H1 (cell line): ENCODE measurements at regions not wholly inside any gene's neighbourhood (a gene's known extent, or its start where the extent isn't known, plus 50 kb on each side); places are given as distances from the start of the nearest gene placed in this dataset.

Experiments used
- CTCF ChIA-PET: fragments of 300-600 bp; sonication (Branson Sonifier 250); formaldehyde crosslinking; loops from one replicate; lab custom pipeline; 2021; ENCODE audit not compliant: partially characterized antibody; lab: Charles Lee
- POLR2A ChIA-PET: fragments of 300-600 bp; sonication (Branson Sonifier 250); formaldehyde crosslinking; loops from one replicate; lab custom pipeline; 2021; ENCODE audit warnings: inconsistent platforms; ENCODE audit not compliant: partially characterized antibody; lab: Charles Lee
- DNase-seq, 2 experiments: peaks; one replicate each; pipeline versions ENCODE4 v3.0.0 to v3.0.0-alpha.2; 2010 to 2022; ENCODE audit warnings: low spot score in 2 of 2, low read depth in 1 of 2, mixed read lengths in 1 of 2
- FAIRE-seq: peaks from 2 replicates; lab custom pipeline; 2011; peaks lifted over from hg19 to GRCh38; lab: Jason Lieb, UNC
- H2AFZ ChIP-seq: 2 replicates; pipeline ENCODE4 v1.8.1; 2012; ENCODE audit warnings: low read length, inconsistent platforms
- H2AK5ac ChIP-seq: 2 replicates; pipeline ENCODE4 v1.6.1; 2013; ENCODE audit warnings: low read depth, low read length
- H2BK120ac ChIP-seq: replicated peaks from 2 replicates; pipeline ENCODE3; 2013; ENCODE audit warnings: low read depth, low read length, inconsistent platforms
- H2BK12ac ChIP-seq: 2 replicates; pipeline ENCODE4 v1.6.1; 2013; ENCODE audit warnings: low read depth, low read length
- H2BK15ac ChIP-seq: 2 replicates; pipeline ENCODE4 v1.6.1; 2013; ENCODE audit warnings: low read length
- H2BK20ac ChIP-seq: 2 replicates; pipeline ENCODE4 v1.6.1; 2013; ENCODE audit warnings: low read length
- H2BK5ac ChIP-seq: 2 replicates; pipeline ENCODE4 v1.6.1; 2013; ENCODE audit warnings: low read depth, low read length
- H3K14ac ChIP-seq: 2 replicates; pipeline ENCODE4 v1.6.1; 2013; ENCODE audit warnings: inconsistent platforms; ENCODE audit not compliant: insufficient read length
- H3K18ac ChIP-seq: 2 replicates; pipeline ENCODE4 v1.6.1; 2013; ENCODE audit warnings: low read length; ENCODE audit errors: extremely low read depth
- H3K23ac ChIP-seq: 2 replicates; pipeline ENCODE4 v1.6.1; 2013; ENCODE audit warnings: inconsistent platforms; ENCODE audit not compliant: insufficient read length
- H3K23me2 ChIP-seq: 2 replicates; pipeline ENCODE4 v1.6.1; 2013; ENCODE audit warnings: low read depth, low read length
- H3K27ac ChIP-seq: 2 replicates; pipeline ENCODE4 v1.6.1; 2011; ENCODE audit warnings: low read depth, low read length, inconsistent platforms
- H3K27me3 ChIP-seq, 4 experiments: replicated peaks in 1 of 4; 1 replicate in 1 of 4; 2 replicates in 3 of 4; pipeline versions ENCODE4 v1.6.1 to v1.8.1; 2011 to 2013; ENCODE audit warnings: low read length in 3 of 4, mild to moderate bottlenecking in 3 of 4, inconsistent platforms in 2 of 4, mixed read lengths in 2 of 4, moderate library complexity in 1 of 4; ENCODE audit not compliant: control insufficient read depth in 3 of 4, insufficient read depth in 3 of 4; ENCODE audit errors: extremely low read depth in 1 of 4
- H3K36me3 ChIP-seq, 4 experiments: 2 replicates each; pipeline versions ENCODE4 v1.6.1 to v1.8.1; 2011 to 2013; ENCODE audit warnings: mild to moderate bottlenecking in 4 of 4, low read length in 3 of 4, moderate library complexity in 2 of 4, control low read depth in 1 of 4, inconsistent platforms in 1 of 4; ENCODE audit not compliant: insufficient read depth in 4 of 4, control insufficient read depth in 2 of 4
- H3K4ac ChIP-seq: replicated peaks from 2 replicates; pipeline ENCODE3; 2013; ENCODE audit warnings: low read length, low read depth, mixed read lengths, inconsistent platforms; ENCODE audit not compliant: insufficient read length
- H3K4me1 ChIP-seq, 4 experiments: replicated peaks in 1 of 4; 1 replicate in 1 of 4; 2 replicates in 3 of 4; pipeline versions ENCODE4 v1.6.1 to v1.8.1; 2011 to 2013; ENCODE audit warnings: low read length in 3 of 4, inconsistent platforms in 2 of 4, mixed read lengths in 1 of 4; ENCODE audit not compliant: insufficient read depth in 4 of 4, control insufficient read depth in 3 of 4
- H3K4me2 ChIP-seq, 2 experiments: 2 replicates each; pipeline versions ENCODE4 v1.6.1 to v1.8.1; 2011 to 2013; ENCODE audit warnings: low read depth in 2 of 2, low read length in 2 of 2, control low read depth in 1 of 2, inconsistent platforms in 1 of 2, mild to moderate bottlenecking in 1 of 2; ENCODE audit not compliant: insufficient read depth in 1 of 2
- H3K4me3 ChIP-seq, 4 experiments: fragments of 200-600, 300-600 bp in 1 of 4; sonication (generic), shearing (Covaris generic), sonication (Bioruptor Twin) in 1 of 4; 2 replicates each; pipeline versions ENCODE4 v1.5.1 to v1.8.1; 2011 to 2016; ENCODE audit warnings: low read length in 4 of 4, low read depth in 3 of 4, control low read depth in 2 of 4, inconsistent platforms in 2 of 4, mild to moderate bottlenecking in 2 of 4, mixed read lengths in 1 of 4, moderate library complexity in 1 of 4; ENCODE audit not compliant: insufficient read depth in 2 of 4; ENCODE audit errors: extremely low read depth in 1 of 4
- H3K56ac ChIP-seq: replicated peaks from 2 replicates; pipeline ENCODE3; 2013; ENCODE audit warnings: low read depth, mild to moderate bottlenecking, mixed read lengths, low read length, inconsistent platforms; ENCODE audit not compliant: insufficient read length
- H3K79me1 ChIP-seq: 2 replicates; pipeline ENCODE4 v1.6.1; 2013; ENCODE audit warnings: low read depth, low read length, control low read depth
- H3K79me2 ChIP-seq, 2 experiments: 2 replicates each; pipeline versions ENCODE4 v1.6.1 to v1.8.1; 2012 to 2013; ENCODE audit warnings: low read length in 2 of 2, mild to moderate bottlenecking in 2 of 2, inconsistent platforms in 1 of 2; ENCODE audit not compliant: insufficient read depth in 2 of 2, control insufficient read depth in 1 of 2
- H3K9ac ChIP-seq, 4 experiments: replicated peaks in 1 of 4; 1 replicate in 1 of 4; 2 replicates in 3 of 4; pipeline versions ENCODE4 v1.6.1 to v1.8.1; 2011 to 2013; ENCODE audit warnings: low read depth in 3 of 4, low read length in 3 of 4, control low read depth in 2 of 4, mild to moderate bottlenecking in 2 of 4, moderate library complexity in 2 of 4, inconsistent platforms in 1 of 4; ENCODE audit errors: extremely low read depth in 1 of 4
- H3K9me3 ChIP-seq, 2 experiments: 2 replicates each; pipeline versions ENCODE4 v1.6.1 to v1.8.1; 2012 to 2013; ENCODE audit warnings: mild to moderate bottlenecking in 2 of 2, moderate library complexity in 2 of 2, control low read depth in 1 of 2, inconsistent platforms in 1 of 2, low read depth in 1 of 2, low read length in 1 of 2, mixed read lengths in 1 of 2; ENCODE audit not compliant: insufficient read depth in 2 of 2
- H4K20me1 ChIP-seq, 2 experiments: replicated peaks in 1 of 2; 2 replicates each; pipeline versions ENCODE3 to v1.8.1; 2011 to 2013; ENCODE audit warnings: inconsistent platforms in 2 of 2, low read length in 2 of 2, mild to moderate bottlenecking in 1 of 2; ENCODE audit not compliant: insufficient read depth in 2 of 2, control insufficient read depth in 1 of 2
- H4K5ac ChIP-seq: 2 replicates; pipeline ENCODE4 v1.6.1; 2013; ENCODE audit warnings: low read length, low read depth, mixed read lengths, inconsistent platforms; ENCODE audit not compliant: insufficient read length
- H4K8ac ChIP-seq: 2 replicates; pipeline ENCODE4 v1.8.0; 2013; ENCODE audit warnings: mild to moderate bottlenecking, moderate library complexity, low read length, inconsistent platforms; ENCODE audit not compliant: insufficient read depth; ENCODE audit errors: extremely low read depth
- H4K91ac ChIP-seq: replicated peaks from 2 replicates; pipeline ENCODE3; 2013; ENCODE audit warnings: low read length, mixed read lengths, inconsistent platforms; ENCODE audit not compliant: insufficient read length
- CHD2 ChIP-seq: IDR thresholded peaks from 2 replicates; pipeline ENCODE4 v1.6.1; 2012; ENCODE audit warnings: low read length, improper control_type of control experiment
- EZH2 ChIP-seq: fragments of 200-600 bp; sonication (generic); IDR thresholded peaks from 2 replicates; pipeline ENCODE4 v1.7.1; 2012; ENCODE audit warnings: low read depth, mild to moderate bottlenecking, moderate library complexity, low read length, inconsistent platforms; ENCODE audit not compliant: severe bottlenecking
- GABPA ChIP-seq: IDR thresholded peaks from 2 replicates; pipeline ENCODE4 v1.6.1; 2011; ENCODE audit warnings: mild to moderate bottlenecking, low read length, moderate library complexity, borderline replicate concordance; ENCODE audit not compliant: insufficient read depth
- GTF2F1 ChIP-seq: IDR thresholded peaks from 2 replicates; pipeline ENCODE4 v1.6.1; 2012; ENCODE audit warnings: low read depth, low read length, improper control_type of control experiment, borderline replicate concordance
- HDAC6 ChIP-seq: IDR thresholded peaks from one replicate; pipeline ENCODE4 v1.7.1; 2012; ENCODE audit warnings: low read depth, mild to moderate bottlenecking, inconsistent platforms, low read length, moderate library complexity
- SRF ChIP-seq: IDR thresholded peaks from 2 replicates; pipeline ENCODE4 v1.6.1; 2011; ENCODE audit warnings: mild to moderate bottlenecking, low read depth, low read length, moderate library complexity
- SUZ12 ChIP-seq: fragments of 200-600 bp; sonication (generic); IDR thresholded peaks from 2 replicates; pipeline ENCODE4 v1.6.1; 2012; ENCODE audit warnings: mild to moderate bottlenecking, inconsistent platforms, low read length, moderate library complexity, mixed read lengths
- TAF1 ChIP-seq: IDR thresholded peaks from 2 replicates; pipeline ENCODE4 v1.6.1; 2011; ENCODE audit warnings: mild to moderate bottlenecking, low read depth, low read length
- WGBS, 2 experiments: shearing (Covaris generic) in 1 of 2; methylation state at CpG; one replicate each; pipeline versions ENCODE4 v1.1.6 to v1.1.7; 2013 to 2015; ENCODE audit warnings: low lambda C conversion rate in 2 of 2, mixed read lengths in 2 of 2, inconsistent platforms in 1 of 2, low coverage in 1 of 2, missing lambda C conversion rate in 1 of 2; ENCODE audit not compliant: insufficient replicate concordance in 2 of 2, insufficient coverage in 1 of 2, insufficient read length in 1 of 2; ENCODE audit errors: extremely low coverage in 1 of 2, missing lambda C conversion rate in 1 of 2; 5-methylcytosine and 5-hydroxymethylcytosine counted together
- TF ChIP-seq, protein P1 (sequence below): IDR thresholded peaks from 2 replicates; pipeline ENCODE4 v1.6.1; 2012; ENCODE audit warnings: inconsistent platforms
- TF ChIP-seq, protein P2 (sequence below): IDR thresholded peaks from 2 replicates; pipeline ENCODE4 v1.6.1; 2011; ENCODE audit warnings: low read length, improper control_type of control experiment

DNA sequence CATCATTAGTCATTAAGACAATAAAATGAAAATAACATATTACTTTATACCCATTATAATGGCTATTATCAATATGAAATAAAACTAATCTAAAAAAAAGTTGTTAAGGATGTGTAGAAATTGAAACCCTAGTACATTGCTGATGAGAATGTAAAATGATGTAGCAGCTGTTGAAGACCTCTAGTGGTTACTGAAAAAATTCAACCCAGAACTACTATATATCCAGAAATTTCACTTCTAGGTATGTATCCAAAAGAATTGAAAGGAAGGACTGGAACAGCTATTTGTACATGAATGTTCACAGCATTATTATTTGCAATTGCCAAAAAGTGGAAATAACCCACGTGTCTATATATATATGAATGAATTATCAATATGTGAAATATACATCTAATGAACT lies 180.3 kb upstream of the KLHL4 start:
- no peak overlapping the region for H3K4ac ChIP-seq
- no peaks in the 10 kb centered on the region for H3K4me1 ChIP-seq
- no peak overlapping the region for H2BK12ac ChIP-seq
- no peaks in the 10 kb centered on the region for H3K79me2 ChIP-seq
- no peak overlapping the region for H3K4me2 ChIP-seq
- no peak overlapping the region for H3K23ac ChIP-seq
- H3K56ac ChIP-seq: no peak overlapping the region
- no peak overlapping the region for H3K27ac ChIP-seq
- no peak for DNase-seq
- no peak overlapping the region for H4K8ac ChIP-seq
- no peak overlapping the region for H2BK5ac ChIP-seq
- no peak overlapping the region for H3K9ac ChIP-seq
- no peaks in the 10 kb centered on the region for H3K23me2 ChIP-seq
- no peak overlapping the region for H3K18ac ChIP-seq
- H4K5ac ChIP-seq: no peak overlapping the region
- no peaks in the 10 kb centered on the region for H3K9me3 ChIP-seq
- H4K91ac ChIP-seq: no peak overlapping the region
- POLR2A ChIA-PET: no interaction called here
- TF ChIP-seq EZH2 (no peak), TAF1 (no peak), SUZ12 (no peak), SRF (no peak), CHD2 (no peak), HDAC6 (no peak), GTF2F1 (no peak), GABPA (no peak)
- TF ChIP-seq, protein P1, sequence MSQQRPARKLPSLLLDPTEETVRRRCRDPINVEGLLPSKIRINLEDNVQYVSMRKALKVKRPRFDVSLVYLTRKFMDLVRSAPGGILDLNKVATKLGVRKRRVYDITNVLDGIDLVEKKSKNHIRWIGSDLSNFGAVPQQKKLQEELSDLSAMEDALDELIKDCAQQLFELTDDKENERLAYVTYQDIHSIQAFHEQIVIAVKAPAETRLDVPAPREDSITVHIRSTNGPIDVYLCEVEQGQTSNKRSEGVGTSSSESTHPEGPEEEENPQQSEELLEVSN: no peak
- TF ChIP-seq, protein P2, sequence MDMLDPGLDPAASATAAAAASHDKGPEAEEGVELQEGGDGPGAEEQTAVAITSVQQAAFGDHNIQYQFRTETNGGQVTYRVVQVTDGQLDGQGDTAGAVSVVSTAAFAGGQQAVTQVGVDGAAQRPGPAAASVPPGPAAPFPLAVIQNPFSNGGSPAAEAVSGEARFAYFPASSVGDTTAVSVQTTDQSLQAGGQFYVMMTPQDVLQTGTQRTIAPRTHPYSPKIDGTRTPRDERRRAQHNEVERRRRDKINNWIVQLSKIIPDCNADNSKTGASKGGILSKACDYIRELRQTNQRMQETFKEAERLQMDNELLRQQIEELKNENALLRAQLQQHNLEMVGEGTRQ: no peak
- TF ChIP-seq, all 59 proteins: peak for 0
- Histone ChIP-seq H3K79me1 (no peaks in the 10 kb centered on the region), H3K27me3 (no peaks in the 10 kb centered on the region), H4K20me1 (no peaks in the 10 kb centered on the region), H2BK15ac (no peak overlapping the region), H3K36me3 (no peaks in the 10 kb centered on the region), H2AFZ (no peak overlapping the region), H3K14ac (no peak overlapping the region), H3K4me3 (no peak overlapping the region), H2AK5ac (no peak overlapping the region), H2BK20ac (no peak overlapping the region), H2BK120ac (no peak overlapping the region)
- WGBS, 2 experiments: 57% methylated on average over 1 of the region's 1 CpG; no CpG with 5 or more reads in 1 of the 2 experiments
- FAIRE-seq: no peak
- CTCF ChIA-PET: interaction anchor here (1.0 kb wide), 1 partner anchor 37 kb away, joined by 3 read pairs; no protein-coding TSS in a partner anchor
